Middle frontal gyrus (tissue), 1 donor: ENCODE measurements at regions not wholly inside any gene's neighbourhood (a gene's known extent, or its start where the extent isn't known, plus 50 kb on each side); places are given as distances from the start of the nearest gene placed in this dataset.
"Not testable (repeated sequence)": the region's sequence is repeated elsewhere in the genome, so short reads cannot be mapped to it uniquely, and the experiment has no call there.

ENCODE experiments used
- DNase-seq: peaks from one replicate; pipeline ENCODE4 v3.0.0-alpha.2; 2015; ENCODE audit warnings: low spot score; ENCODE audit errors: extremely low spot score

GRCh38 chr3:107465064-107465631 is 57.6 kb upstream of the BBX start:
- DNase-seq: no peak

DNA sequence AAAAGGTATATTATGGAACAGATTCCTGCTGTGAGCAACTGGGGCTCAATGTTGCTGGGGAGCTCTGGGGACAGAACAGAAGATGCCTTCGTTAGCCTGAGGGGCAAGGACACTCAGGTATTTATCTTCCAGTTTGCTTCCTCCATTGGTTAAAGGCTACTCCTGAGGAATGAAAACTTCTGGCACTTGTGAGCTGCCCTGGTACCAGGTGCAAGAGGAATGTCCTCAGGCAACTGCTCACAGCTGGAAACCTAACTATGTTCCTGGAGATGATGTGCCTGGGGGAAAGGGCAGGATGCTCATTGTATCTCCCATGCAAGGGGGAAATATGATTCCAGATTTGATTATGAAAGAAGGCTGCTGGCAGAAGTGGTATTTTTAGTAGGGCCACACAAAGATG is 54.0 kb upstream of the BBX start:
- no peak for DNase-seq

DNA sequence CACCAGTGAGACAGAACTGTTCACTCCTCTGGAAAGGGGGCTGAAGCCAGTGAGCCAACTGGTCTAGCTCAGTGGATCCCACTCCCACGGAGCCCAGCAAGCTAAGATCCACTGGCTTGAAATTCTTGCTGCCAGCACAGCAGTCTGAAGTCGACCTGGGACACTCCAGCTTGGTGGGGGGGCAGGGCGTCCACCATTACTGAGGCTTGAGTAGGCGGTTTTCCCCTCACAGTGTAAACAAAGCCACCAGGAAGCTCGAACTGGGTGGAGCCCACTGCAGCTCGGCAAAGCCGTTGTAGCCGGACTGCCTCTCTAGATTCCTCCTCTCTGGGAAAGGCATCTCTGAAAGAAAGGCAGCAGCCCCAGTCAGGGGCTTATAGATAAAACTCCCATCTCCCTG is 52.3 kb upstream of the BBX start:
- DNase-seq: not testable (repeated sequence)
